ENCODE measurements at regions not wholly inside any gene's neighbourhood (a gene's known extent, or its start where the extent isn't known, plus 50 kb on each side); places are given as distances from the start of the nearest gene placed in this dataset.

GRCh38 chr10:131487822-131488221 lies 176.3 kb upstream of the TCERG1L start:
- DNase-seq (ENCODE audit: low read depth in 2 of 2): no peak

DNA sequence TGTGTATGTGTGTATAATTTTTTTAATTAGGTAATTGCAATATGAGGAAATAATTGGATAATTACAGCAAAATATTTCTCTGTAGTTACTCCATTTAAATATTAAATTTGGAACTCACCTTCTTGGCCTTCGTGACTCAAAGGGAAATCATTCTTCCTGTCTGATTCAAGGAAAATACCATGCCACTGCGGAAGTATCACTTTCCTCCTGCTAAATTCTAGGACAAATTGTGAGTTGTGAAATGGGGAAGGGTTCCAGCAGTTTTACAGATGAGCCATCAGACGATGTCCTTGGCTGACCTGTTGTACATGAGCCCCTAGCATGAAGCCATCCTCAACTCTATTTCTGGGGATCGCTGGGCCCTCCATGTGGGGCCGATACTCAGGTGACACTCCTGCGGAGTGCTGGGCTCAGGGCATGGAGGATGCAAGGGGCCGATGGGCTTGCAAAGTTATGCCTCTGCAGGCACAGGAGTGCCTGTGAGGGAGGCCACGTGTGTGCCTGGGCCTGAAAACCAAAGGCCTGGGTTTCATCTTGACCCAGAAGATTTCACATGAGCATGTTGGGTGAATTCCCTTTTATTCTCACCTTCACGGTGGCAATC lies 179.6 kb upstream of the TCERG1L start:
- DNase-seq (ENCODE audit: low read depth in 2 of 2): no peak

GRCh38 chr10:131492211-131492857 lies 180.8 kb upstream of the TCERG1L start:
- no peak for DNase-seq (ENCODE audit: low read depth in 2 of 2)

DNA sequence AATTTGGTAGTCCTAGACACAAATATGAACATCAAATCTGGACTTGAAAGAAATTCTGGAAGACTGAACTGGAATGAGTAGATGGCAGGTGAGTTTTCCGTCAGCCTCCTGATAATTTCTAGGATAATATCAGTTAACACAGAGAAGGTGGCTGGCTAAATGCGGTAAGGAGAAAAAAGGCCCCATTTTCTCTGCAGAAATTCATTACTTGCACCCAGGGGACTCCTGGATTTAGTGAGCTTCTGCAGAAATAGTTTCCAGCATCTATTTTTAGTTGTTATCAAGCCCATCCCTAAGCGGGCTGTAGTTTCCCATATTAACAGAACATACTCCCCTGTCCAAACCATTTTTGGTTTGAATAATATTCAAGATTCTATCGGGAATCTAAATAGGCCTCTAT lies 181.9 kb upstream of the TCERG1L start:
- no peak for DNase-seq (ENCODE audit: low read depth in 2 of 2)

- no peak for DNase-seq (ENCODE audit: low read depth in 2 of 2)
Measured at GRCh38 chr10:131494451-131494850, 182.9 kb upstream of the TCERG1L start.

DNA sequence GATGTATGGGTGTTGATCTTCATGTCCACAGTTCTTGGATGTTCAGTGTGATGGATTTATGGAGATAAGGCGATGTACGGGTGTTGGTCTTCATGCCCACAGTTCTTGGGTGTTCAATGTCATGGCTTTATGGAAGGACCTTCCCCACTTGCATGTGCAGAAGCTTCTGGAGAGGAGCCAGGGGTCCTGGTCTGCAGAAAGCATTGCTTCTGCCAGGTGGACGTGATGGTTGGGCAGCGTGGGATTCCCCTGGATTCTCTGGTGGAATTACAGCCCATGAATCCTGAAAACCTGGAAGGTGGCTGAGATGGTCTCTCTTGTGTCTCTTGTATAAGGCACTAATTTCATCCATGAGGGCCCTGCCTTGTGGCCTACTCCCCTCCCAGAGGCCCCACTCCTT lies 183.7 kb upstream of the TCERG1L start:
- no peak for DNase-seq (ENCODE audit: low read depth in 2 of 2)

DNA sequence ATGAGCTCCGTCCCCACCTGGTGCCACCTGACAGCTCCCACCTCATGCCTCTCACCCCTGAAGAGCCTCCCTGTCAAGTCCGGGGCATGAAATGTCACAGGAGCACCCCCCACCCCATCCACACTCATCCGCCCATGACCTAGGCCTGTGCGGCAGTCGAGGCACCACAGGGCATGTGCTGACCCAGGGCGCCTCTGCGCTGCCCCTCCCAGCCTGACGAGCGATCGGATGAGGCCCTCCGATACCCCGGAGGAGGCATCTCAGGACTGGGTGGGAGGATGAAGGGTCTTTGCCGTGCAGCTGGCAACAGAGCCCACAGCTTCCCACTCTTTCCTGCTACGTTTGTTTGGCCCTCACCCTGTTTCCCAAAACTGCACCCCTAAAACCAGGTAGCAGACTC lies 184.4 kb upstream of the TCERG1L start:
- no peak for DNase-seq (ENCODE audit: low read depth in 2 of 2)

GRCh38 chr10:131496351-131497052 lies 185.0 kb upstream of the TCERG1L start:
- DNase-seq (ENCODE audit: low read depth in 2 of 2): no peak

- no peak for DNase-seq (ENCODE audit: low read depth in 2 of 2)
Measured at GRCh38 chr10:131499566-131499965, 188.0 kb upstream of the TCERG1L start.

DNA sequence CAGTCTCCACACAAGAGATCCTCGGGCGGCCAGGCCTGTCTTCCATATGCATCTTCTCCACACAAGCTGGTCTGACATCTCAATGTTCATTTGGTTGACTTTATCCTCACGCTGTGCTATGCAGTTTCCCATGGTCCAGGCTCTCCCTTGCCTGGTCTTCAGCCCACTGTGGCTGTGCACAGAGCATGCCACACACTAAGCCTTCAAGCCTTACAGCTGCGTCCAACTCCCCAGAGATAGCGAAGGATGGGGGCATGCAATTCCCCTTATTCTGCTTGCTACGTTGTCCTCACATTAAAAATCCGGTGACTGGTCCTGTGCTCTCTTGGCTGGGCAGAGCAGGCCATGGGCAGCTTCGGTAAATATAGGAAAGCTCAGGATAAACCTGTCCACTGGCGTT lies 188.7 kb upstream of the TCERG1L start:
- DNase-seq (ENCODE audit: low read depth in 2 of 2): no peak

- no peak for DNase-seq (ENCODE audit: low read depth in 2 of 2)
Measured at GRCh38 chr10:131500892-131501291, 189.4 kb upstream of the TCERG1L start.

DNA sequence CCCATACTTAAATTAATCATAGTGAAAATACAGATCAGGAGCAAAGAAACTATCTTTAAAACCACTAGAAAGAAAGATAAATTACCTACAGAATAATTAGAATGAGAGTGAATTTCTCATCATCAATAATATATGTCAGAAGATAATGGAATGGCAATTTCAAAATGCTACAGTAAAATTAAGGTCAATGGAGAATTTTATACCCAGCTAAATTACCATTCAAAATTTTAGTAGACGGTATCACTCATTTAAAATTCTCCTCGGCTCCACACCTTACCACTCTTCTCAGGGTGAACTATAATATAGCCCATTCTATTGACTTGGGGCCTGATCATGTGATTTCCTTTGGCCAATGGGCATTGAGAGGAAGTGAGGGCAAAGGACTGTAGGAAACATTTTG lies 192.5 kb upstream of the TCERG1L start:
- DNase-seq (ENCODE audit: low read depth in 2 of 2): no peak

DNA sequence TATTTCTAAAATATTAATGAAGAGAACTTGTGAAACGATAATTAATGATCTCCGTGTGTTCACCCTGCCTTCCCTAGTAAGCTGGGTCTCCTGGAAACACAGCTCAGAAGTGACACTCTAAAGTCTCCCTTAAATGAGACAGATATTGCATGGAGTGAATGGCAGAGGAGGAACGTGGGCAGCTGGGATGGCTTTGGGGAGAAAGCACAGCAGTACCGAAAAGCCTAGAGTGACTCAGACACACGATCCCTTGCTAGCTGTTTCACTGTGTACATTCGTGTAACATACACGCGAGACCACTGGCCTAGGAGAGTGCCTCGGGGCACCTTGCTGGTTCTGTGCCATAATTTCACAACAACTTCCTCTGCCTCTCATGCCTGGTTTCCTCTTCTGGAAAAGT lies 199.9 kb upstream of the TCERG1L start:
- no peak for DNase-seq (ENCODE audit: low read depth in 2 of 2)

DNA sequence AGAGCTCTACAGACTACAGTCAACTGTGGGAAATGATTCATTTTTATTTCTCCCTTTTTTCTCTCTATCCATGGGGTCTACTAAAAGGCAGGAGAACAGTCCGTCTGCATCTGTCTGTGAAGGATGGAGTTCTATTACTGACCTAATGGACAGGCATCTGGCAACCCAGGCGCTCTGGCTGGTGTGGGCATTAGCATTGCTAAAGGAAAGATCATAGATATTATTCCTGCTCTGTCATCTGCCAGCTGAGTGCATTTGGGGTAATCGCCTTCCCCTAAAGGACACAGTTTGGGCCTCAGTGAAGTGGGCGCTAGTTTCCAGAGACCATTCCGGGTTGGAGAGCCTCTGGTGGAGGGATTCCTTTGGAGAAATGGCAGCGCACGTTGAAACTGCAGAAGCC lies 201.3 kb upstream of the TCERG1L start:
- no peak for DNase-seq (ENCODE audit: low read depth in 2 of 2)

DNA sequence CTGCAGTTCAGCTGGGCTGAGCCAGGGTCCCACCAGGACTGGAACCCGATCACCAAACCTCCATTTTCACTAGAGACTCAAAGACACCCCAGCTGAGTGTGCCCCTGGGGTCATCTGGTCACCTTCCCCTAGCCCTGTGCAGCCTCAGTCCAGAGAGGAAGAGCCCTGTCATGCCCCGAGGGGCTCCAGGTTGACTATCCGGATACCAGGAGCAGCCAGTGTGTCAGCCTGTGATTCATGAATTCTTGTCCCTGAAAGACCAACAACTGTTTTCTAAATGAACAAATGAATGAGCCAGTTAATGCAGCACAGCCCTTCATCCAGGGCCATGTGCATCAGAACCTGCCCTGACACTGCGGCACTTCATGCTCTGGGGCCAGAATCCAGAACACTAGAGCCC lies 201.9 kb upstream of the TCERG1L start:
- no peak for DNase-seq (ENCODE audit: low read depth in 2 of 2)

DNA sequence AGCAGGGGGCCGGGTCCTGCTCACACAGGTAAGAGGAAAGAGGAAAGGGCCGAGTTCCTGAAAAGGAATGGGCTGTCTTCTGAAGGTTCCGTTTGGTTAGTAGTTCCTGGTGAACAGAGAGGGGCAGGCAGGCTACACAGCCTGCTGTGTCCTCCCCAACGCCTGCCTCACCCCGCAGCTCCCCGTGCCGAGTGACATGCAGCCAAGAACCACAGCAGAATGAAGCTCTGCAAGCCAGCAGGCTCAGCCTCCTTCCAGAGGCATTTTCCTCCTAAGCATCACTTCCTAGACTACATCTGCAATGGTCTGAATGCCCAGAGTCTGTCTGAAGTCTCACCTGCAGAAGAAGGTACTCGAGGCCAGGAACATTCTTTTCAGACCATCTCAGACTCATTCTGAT lies 202.4 kb upstream of the TCERG1L start:
- DNase-seq (ENCODE audit: low read depth in 2 of 2): no peak

DNA sequence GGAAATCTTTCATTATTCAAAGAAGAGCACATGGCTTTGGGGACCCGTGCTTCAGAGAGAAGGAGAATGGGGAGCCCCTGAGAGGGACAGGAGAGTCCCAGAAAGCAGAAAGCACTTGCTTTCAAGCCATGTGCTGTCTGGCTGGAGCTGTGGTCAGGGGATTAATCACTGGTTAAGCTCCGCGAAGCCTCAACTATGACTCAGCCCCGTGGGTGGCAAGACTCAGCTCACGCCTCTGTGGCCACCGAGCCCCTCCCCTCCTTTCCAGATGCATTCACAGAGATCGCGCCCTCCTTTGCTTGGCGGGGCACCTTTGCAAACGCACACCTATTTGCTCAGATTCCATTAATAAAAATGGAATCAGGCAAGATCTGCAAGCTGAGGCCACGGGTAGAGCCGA lies 202.9 kb upstream of the TCERG1L start:
- DNase-seq (ENCODE audit: low read depth in 2 of 2): no peak

DNA sequence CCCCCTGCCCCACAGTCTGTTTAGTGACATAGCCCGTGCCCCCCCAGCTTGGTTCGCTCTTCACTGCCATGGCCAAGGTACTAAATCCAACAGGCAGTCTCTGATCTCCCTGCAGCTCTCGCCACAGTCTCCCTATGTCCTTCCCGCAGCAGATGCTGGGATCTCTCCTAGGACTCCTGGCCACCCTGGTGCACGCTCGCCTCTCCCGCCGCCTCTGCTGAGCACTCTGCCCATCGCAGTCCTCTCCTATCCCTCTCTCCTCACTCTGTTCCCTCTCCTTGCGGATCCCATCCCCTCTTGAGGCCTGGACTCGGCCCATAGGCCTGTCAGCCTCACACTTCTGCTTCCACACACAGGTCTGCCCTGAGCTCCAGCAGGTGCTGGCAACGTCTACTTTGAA lies 204.8 kb upstream of the TCERG1L start:
- no peak for DNase-seq (ENCODE audit: low read depth in 2 of 2)

DNA sequence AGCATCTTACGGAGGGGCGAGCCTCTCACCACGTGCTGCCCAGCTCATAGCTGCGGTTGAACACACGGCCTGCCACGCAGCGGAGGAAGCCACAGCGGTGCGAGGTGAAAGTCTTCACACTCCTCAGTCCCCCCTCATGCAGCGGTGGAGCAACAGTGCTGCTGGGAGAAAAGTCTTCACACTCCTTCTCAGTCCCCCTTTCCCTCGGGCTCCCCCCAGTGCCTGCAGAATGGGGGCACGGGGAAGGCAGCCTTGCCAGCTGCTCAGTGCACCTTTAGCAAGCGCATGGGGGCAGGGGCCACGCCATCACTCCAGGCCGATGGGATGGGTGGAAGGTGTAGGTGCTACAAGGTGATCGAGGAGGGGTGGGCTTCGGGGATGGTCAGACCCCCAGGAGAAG lies 206.3 kb upstream of the TCERG1L start:
- no peak for DNase-seq (ENCODE audit: low read depth in 2 of 2)

DNA sequence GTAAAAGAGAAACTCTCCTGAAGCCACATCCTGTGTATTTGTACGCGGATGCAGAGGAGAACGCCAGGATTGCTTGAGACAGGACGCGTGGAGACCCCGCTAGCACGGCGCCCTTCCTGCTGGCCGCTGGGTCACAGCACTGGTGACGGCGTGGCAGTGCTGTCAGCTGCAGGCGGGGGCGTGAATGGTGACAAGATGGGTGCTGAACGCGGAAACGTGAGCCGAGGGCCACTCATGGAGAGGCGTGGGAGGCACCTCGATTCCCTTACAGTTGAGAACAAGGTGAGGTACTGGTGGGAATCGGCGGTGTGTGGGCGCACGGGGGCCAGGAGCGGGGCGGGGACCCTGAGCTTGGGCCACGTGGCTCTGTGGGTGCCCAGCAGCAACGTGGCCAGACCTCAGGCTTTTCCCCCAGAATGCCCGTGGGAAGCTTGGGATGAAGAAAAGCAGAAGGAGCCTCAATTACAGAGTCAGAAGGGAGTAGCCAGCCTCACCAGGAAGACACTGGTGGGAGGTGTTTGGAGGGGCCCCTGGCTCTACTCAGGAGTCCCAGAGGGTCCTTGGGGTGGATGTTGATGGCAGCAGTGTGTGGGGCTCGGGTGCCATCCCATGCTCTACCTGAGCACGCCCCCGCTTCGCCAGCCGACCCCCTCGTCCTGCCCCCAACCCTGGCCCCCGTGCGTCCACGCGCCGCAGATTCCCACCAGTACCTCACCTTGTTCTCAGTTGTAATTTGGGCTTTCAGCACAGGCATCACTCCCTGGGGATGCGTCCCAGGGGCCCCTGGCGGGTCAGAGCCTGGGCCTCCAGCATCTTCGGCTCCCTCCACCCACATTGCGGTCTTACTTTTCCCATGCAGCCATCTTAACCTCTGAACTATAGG lies 208.4 kb upstream of the TCERG1L start:
- DNase-seq (ENCODE audit: low read depth in 2 of 2): no peak

GRCh38 chr10:131531265-131532190 lies 220.0 kb upstream of the TCERG1L start:
- DNase-seq (ENCODE audit: low read depth in 2 of 2): no peak

Data from stimulated activated CD4-positive, alpha-beta T cell treated with anti-CD3 and anti-CD28 coated beads, Interleukin-12 subunit alpha, Interleukin-12 subunit beta, amount 100 ng/mL, for 24 hours (primary cell).